Activated CD4-positive, alpha-beta memory T cell treated with anti-CD3 and anti-CD28 coated beads, Interleukin-2, amount 10 ng/mL, durations not matched to agents 7 days and 5 days (primary cell): ENCODE measurements at regions not wholly inside any gene's neighbourhood (a gene's known extent, or its start where the extent isn't known, plus 50 kb on each side); places are given as distances from the start of the nearest gene placed in this dataset.

Source experiments
- CTCF ChIA-PET: fragments of 350-600 bp; sonication (Branson Sonifier 250); formaldehyde crosslinking; loops from one replicate; lab custom pipeline; 2021; ENCODE audit warnings: antibody characterized with exemption, inconsistent platforms; lab: Charles Lee
- POLR2A ChIA-PET: fragments of 350-600 bp; sonication (Branson Sonifier 250); formaldehyde crosslinking; loops from one replicate; lab custom pipeline; 2021; ENCODE audit warnings: antibody characterized with exemption; lab: Charles Lee
- DNase-seq: peaks from one replicate; pipeline ENCODE4 v3.0.0-alpha.2; 2020
- H3K27ac Mint-ChIP-seq: one replicate; pipeline ENCODE4 v1.8.0; 2021; ENCODE audit warnings: mild to moderate bottlenecking, mixed read lengths
- H3K27me3 Mint-ChIP-seq: one replicate; pipeline ENCODE4 v1.8.0; 2021; ENCODE audit warnings: mixed read lengths
- H3K36me3 Mint-ChIP-seq: one replicate; pipeline ENCODE4 v1.8.0; 2021; ENCODE audit warnings: low read depth, mixed read lengths
- H3K4me1 Mint-ChIP-seq: one replicate; pipeline ENCODE4 v1.8.0; 2021; ENCODE audit warnings: mixed read lengths
- H3K4me3 Mint-ChIP-seq: one replicate; pipeline ENCODE4 v1.8.0; 2021; ENCODE audit warnings: mild to moderate bottlenecking, mixed read lengths
- H3K9me3 Mint-ChIP-seq: one replicate; pipeline ENCODE4 v1.8.0; 2021; ENCODE audit warnings: mixed read lengths

DNA sequence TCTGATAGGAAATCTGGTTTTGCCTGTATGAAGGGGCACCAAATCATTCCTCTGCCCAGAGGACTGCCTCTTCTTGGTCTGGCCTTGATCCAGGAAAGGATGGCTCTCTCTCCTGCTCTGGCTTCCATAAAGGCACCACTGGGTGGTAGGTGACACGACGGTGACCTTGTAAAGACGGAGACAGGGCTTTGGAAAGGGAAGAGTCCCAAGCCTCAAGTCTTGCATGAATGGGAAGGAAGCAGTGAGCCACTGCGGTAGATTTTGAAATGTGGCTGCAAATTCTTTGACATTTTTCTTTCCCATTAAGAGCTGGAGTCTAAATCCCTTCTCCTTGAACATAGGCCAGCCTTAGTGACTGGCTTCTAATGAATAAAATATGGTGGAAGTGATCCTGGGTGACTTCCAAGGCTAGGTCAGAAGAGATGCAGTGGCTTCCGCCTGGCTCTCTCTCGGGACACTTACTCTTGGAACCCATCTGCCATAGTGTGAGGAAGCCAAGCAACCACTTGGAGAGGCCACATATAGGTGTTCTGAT is 347.4 kb downstream of the BCOR start:
- H3K4me3 Mint-ChIP-seq, result no peak overlapping the region
- no peaks in the 10 kb centered on the region for H3K9me3 Mint-ChIP-seq
- H3K27me3 Mint-ChIP-seq, result no peaks in the 10 kb centered on the region
- no peaks in the 10 kb centered on the region for H3K36me3 Mint-ChIP-seq
- ChIA-PET POLR2A (no interaction called here), CTCF (no interaction called here)
- no peak for DNase-seq
- H3K4me1 Mint-ChIP-seq, result peaks cover 2% of the 10 kb centered on the region
- no peak overlapping the region for H3K27ac Mint-ChIP-seq

DNA sequence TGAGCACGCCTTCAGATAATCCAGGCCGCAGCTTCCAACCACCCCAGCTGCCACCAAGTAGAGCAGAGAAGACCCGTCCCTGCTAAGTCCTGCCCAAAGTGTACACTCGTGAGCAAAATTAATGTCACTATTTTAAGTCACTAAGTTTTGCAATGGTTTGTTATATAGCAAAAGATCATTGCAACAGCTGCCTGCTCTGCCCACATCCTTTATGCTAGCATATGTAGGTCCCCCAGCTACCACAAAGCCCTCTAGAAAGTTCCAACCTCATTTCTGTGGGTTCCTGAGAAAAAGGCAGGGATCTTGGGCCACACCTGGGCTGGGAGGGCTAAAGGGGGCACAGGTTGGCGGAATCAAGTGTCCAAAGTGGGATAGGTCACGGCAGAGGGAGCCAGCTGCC is 346.9 kb downstream of the BCOR start:
- POLR2A ChIA-PET, result no interaction called here
- Mint-ChIP-seq H3K9me3 (no peaks in the 10 kb centered on the region), H3K27ac (no peak overlapping the region), H3K4me3 (no peak overlapping the region), H3K27me3 (no peaks in the 10 kb centered on the region), H3K36me3 (no peaks in the 10 kb centered on the region), H3K4me1 (peaks cover 2% of the 10 kb centered on the region)
- no peak for DNase-seq
- CTCF ChIA-PET, result no interaction called here

DNA sequence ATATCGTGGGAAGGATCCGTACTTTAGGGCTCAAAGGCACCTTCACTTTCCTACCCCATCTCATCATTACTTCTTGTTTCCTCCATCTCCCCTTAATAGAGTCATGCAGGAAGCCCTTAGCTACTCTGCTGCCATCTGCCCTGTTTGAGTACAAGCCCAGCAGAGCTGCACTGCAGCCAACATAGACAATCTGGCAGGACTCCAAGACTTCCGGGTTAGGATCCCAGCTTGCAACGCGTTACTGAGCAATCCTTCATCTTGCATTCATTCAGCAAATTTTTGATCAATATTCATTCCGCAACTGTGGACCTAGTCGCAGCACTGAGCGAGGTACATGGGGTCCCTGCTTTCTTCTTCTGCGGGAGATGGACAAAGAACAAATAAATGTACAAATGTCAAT is 344.9 kb downstream of the BCOR start:
- Mint-ChIP-seq H3K36me3 (no peaks in the 10 kb centered on the region), H3K9me3 (no peaks in the 10 kb centered on the region), H3K27ac (no peak overlapping the region), H3K4me3 (no peak overlapping the region), H3K27me3 (no peaks in the 10 kb centered on the region), H3K4me1 (peaks cover 2% of the 10 kb centered on the region)
- no peak for DNase-seq
- POLR2A ChIA-PET, result no interaction called here
- CTCF ChIA-PET, result no interaction called here

DNA sequence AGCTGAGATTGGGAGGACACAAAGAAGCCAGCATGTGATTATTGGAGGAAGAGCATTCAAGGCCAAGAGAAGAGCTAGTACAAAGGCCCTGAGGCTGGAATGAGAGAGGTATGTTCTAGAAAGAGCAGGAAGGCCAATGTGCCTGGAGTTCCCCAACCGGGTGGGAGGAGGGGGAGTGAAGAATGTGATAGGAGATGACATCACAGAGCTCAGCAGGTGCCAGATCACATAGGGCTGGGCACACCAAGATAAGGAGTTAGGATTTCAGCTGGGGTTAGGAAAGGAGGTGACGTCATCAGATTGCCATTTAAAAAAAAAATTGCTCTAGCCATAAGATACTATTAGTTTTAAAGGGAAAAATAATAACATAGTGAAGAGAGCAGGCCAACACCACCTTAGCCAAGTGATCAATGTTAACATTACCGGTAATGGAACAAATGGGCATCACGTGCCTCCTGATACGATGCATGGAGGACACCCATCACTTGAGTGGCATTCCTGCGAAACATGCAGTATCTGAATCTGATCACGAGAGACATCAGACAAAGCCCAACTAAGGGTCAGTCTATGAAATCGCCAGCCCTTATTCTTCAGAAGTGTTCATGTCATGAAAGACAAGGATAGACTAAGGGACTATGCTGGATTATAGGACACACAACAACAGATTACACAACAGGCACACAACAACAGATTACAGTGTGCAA is 344.3 kb downstream of the BCOR start:
- Mint-ChIP-seq H3K27me3 (no peaks in the 10 kb centered on the region), H3K9me3 (no peaks in the 10 kb centered on the region), H3K4me1 (peaks cover 2% of the 10 kb centered on the region), H3K27ac (no peak overlapping the region), H3K4me3 (no peak overlapping the region), H3K36me3 (no peaks in the 10 kb centered on the region)
- no peak for DNase-seq
- ChIA-PET POLR2A (no interaction called here), CTCF (no interaction called here)

DNA sequence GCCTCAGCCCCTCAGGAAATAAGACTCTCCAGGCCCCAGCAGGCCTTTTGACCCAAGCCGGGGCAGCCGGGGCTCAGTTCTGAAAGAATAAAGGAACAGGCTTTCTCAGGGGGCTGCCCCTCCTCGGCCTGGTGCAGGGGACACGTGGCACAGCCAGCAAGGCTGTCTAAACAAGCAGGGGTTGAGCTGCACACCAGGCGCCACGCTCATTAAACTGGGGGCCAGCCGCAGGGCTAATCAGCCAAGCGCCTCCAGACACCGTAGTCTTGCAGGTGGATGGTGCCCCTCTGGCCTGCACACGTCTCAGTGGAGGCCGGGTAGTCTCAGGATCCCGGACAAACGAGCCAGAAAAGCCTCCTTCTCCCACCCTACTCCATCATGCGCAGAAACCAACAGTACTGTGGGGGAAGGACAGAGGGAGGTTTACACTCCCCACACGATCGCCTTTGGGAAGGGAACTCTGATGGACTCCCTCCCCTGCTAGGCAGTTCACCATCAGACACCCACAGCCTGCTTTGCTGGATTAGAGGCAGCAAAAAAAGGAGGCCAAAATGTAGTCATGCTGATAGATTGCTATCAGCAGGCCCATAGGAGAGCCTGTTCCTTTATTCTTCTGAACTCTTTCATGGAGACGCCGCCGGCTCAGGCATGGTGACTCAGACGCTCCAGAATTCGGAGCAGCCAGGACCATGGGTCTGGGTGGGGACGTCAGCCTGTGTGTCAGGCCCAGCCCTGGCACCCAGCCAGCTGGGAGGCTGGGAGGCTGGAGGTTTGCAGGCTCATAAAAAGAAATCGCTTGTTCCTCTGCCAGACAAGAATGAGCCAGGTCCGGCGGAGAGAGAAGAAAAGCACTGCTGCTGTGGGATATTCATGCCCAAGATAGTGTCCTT is 342.4 kb downstream of the BCOR start:
- ChIA-PET POLR2A (no interaction called here), CTCF (no interaction called here)
- Mint-ChIP-seq H3K27ac (no peak overlapping the region), H3K4me1 (peaks cover 2% of the 10 kb centered on the region), H3K4me3 (no peak overlapping the region), H3K27me3 (no peaks in the 10 kb centered on the region), H3K9me3 (no peaks in the 10 kb centered on the region), H3K36me3 (no peaks in the 10 kb centered on the region)
- no peak for DNase-seq

DNA sequence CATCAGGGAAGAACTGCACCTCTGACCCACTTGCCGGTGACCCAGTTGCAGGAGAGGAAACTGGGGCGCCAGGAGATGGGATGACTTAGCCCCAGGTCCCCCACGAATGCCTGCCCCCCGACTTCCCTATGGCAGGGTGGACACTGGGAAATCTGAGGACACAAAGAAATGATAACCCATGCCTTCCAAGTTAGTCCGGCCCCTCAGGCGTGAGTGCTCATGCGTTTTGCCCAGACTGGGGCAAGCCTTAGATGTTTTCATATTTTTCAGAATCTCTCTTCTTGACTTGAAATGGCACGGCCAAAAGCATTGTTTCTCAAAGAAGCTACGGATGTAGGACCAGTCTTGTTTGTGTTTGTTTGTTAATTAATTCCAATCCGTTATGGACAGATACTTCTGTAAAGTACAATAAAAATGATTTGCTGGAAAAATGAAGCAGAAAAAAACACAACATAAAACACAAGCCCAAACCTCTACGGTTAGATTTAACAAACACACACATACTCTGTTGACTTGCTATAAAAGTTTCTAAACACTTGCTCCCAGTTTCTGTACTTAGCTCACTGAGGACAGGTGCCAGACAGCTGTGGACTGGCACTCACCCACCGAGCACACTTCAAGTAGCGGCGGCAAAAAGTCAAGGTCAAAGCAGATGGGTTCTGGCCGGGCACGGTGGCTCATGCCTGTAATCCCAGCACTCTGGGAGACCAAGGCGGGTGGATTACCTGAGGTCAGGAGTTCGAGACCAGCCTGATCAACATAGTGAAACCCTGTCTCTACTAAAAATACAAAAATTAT is 341.5 kb downstream of the BCOR start:
- ChIA-PET POLR2A (no interaction called here), CTCF (no interaction called here)
- no peaks in the 10 kb centered on the region for H3K36me3 Mint-ChIP-seq
- peaks cover 2% of the 10 kb centered on the region for H3K4me1 Mint-ChIP-seq
- no peak overlapping the region for H3K27ac Mint-ChIP-seq
- no peak overlapping the region for H3K4me3 Mint-ChIP-seq
- no peak for DNase-seq
- H3K27me3 Mint-ChIP-seq, result no peaks in the 10 kb centered on the region
- no peaks in the 10 kb centered on the region for H3K9me3 Mint-ChIP-seq

DNA sequence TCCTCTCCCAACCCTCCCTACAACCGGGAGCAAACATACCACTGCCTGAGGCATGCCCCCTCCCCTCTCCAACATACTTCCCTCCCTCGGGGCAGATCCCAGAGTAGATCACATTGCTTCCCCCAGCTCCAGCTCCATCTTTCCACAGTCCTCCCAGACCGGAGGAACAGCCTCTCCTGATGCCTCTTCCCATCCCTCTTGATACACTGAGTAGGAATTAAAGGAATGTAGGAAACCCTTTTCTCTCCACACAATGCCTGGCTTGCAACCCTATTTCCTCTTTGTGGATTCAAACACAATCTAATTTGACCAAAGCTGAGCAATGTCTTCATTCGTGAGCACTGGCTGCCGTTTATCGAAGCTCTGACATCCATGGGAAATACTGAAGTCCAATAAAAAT is 339.8 kb downstream of the BCOR start:
- Mint-ChIP-seq H3K36me3 (no peaks in the 10 kb centered on the region), H3K4me3 (no peak overlapping the region), H3K27me3 (no peaks in the 10 kb centered on the region), H3K4me1 (peaks cover 2% of the 10 kb centered on the region), H3K9me3 (no peaks in the 10 kb centered on the region), H3K27ac (no peak overlapping the region)
- POLR2A ChIA-PET, result no interaction called here
- DNase-seq, result no peak
- CTCF ChIA-PET, result no interaction called here

DNA sequence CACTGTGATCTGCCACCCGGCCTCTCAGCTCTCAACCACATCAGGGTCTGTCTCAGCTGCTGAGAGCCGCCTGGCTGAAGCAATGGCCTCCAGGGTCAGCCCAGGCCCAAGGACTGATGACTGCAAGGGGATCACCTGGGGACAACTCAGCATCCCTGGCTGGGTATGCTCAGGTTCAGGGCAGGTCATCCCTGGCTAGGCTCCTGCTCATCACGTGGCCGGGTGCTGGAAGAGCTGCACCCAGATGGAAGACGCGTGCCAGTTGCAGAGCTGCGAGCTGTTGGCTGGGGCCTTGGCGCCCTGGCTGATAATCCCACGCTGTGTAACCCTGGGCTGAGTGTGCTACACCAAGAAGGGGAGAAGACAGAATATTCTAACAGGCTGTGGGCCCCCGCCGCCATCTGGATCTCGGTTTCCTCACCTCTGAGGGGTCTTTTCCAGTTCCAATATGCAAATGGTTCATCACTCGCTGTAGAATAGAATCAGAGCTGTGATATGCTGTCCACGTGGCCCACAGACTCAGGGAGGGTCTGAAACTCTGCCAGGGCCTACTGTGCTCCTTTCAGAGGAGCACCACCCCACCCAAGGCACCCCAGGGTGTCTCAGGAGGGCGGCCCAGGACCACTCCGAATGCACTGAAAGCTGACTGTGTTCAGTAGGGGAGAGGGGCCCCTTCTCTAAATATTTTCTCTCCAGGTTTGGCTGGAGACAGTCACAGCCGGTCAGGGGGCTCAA is 338.8 kb downstream of the BCOR start:
- no peaks in the 10 kb centered on the region for H3K9me3 Mint-ChIP-seq
- no peak overlapping the region for H3K4me3 Mint-ChIP-seq
- no peak overlapping the region for H3K27ac Mint-ChIP-seq
- H3K27me3 Mint-ChIP-seq, result no peaks in the 10 kb centered on the region
- ChIA-PET POLR2A (no interaction called here), CTCF (no interaction called here)
- H3K4me1 Mint-ChIP-seq, result peaks cover 2% of the 10 kb centered on the region
- H3K36me3 Mint-ChIP-seq, result no peaks in the 10 kb centered on the region
- DNase-seq, result no peak

DNA sequence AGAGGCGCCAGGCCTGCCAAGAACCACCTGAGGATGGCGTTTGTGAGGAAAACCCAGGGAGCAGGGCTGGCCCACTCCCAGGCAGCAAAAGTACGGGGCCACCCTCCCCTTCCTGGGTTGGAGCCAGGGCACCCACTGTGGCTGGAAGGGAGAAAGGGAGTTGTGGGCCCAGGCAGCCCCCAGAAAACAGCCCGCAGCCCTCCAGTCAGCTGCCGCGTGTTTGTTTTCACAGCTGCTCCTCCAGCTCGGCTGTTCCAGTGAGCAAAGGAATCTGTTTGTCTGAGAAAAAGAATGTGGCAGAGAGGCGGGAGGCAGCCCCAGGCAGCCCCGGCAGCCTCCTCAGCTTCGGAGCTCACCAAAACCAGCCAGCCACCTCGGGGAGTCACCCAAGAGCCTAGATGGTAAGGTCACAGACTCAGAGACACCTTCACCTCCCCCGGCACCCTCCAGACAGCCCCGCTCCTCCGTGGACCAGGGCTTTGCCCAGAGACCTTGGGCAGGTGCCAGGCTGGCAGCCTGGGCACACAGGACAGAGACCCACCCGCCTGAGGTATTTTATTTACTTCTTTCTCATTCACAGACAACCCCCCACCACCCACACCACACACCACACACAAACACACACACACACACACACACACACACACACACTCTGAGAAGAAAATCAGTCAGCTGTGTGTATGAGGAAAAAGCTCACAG is 338.1 kb downstream of the BCOR start:
- DNase-seq, result no peak
- Mint-ChIP-seq H3K4me3 (no peak overlapping the region), H3K36me3 (no peaks in the 10 kb centered on the region), H3K27ac (no peak overlapping the region), H3K4me1 (peaks cover 2% of the 10 kb centered on the region), H3K9me3 (no peaks in the 10 kb centered on the region), H3K27me3 (no peaks in the 10 kb centered on the region)
- CTCF ChIA-PET, result no interaction called here
- POLR2A ChIA-PET, result no interaction called here

DNA sequence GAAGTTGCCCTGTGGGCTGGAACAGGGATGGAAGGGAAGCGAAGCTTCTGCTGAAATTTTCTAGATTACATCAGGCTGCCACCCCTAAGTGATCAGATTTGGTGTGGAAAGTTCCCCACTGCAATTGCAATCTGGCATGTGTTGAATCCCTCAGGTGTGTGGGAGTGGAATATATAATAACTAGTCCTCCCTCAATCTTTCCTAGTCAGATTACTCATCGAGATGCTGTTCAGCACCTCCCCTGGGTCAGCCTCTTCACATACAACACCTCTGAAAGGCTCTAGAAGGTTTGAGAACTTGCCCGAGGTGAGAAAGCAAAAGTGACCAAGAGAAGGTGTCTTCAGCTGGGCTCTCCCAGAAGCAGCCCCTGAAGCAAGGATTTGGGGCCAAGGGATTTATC is 336.8 kb downstream of the BCOR start:
- POLR2A ChIA-PET, result no interaction called here

DNA sequence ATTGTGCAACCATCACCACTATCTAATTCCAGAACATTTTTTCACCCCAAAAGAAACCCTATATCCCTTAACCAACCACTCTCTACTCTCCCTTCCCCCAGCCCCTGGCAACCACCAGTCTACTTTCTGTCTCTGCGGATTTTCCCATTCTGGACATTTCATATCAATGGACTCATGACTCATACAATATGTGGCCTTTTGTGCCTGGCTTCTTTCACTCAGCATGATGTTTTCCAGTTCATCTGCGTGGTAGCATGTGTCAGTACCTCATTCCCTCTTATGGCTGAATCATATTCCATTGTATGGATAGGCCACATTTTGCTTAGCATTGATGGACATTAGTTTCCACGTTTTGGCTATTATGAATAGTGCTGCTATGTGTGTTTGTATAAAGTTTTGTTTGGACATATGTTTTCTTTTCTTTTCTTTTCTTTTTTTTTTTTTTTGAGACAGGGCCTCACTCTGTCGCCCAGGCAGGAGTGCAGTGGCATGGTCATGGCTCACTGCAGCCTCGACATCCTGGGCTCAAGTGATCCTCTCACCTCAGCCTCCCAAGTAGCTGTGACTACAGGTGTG is 335.4 kb downstream of the BCOR start:
- peaks cover 16% of the 10 kb centered on the region for H3K4me1 Mint-ChIP-seq
- H3K4me3 Mint-ChIP-seq, result no peak overlapping the region
- H3K27ac Mint-ChIP-seq, result no peak overlapping the region

More for the DNA sequence above, 336.8 kb downstream of the BCOR start:
- H3K27me3 Mint-ChIP-seq, result no peaks in the 10 kb centered on the region
- H3K36me3 Mint-ChIP-seq, result no peaks in the 10 kb centered on the region
- CTCF ChIA-PET, result no interaction called here
- no peak overlapping the region for H3K27ac Mint-ChIP-seq
- H3K4me3 Mint-ChIP-seq, result no peak overlapping the region
- peaks cover 8% of the 10 kb centered on the region for H3K4me1 Mint-ChIP-seq
- no peak for DNase-seq
- no peaks in the 10 kb centered on the region for H3K9me3 Mint-ChIP-seq

DNA sequence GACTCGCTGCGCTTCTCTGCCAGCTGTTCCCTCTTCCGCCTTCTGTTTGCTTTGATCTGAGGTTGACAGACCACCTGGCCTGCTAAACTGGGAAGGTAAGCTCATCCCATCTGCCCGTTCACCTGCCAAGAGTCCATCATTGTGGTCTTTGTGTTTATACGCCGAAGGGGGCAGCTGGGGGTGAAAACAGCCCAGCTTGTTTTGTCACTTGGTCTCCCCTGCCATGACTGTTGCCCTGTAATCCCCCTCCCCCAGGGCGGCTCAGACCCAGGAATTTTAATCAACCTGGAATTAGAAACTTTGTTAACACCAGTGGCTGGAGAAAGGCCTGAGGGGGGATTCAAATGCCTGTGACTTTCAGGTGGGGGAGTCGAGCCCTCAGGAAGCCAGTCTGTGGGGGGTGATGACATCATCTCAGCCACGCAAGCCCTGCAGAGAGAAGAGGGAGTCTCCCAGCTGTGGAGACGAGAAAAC is 333.3 kb downstream of the BCOR start:
- peaks cover 16% of the 10 kb centered on the region for H3K4me1 Mint-ChIP-seq
- H3K36me3 Mint-ChIP-seq, result no peaks in the 10 kb centered on the region
- CTCF ChIA-PET, result interaction anchor here (1.0 kb wide), 1 partner anchor 33 kb away, joined by 3 read pairs; no protein-coding TSS in a partner anchor
- DNase-seq, result no peak
- no peak overlapping the region for H3K27ac Mint-ChIP-seq
- no peaks in the 10 kb centered on the region for H3K27me3 Mint-ChIP-seq
- no peaks in the 10 kb centered on the region for H3K9me3 Mint-ChIP-seq
- POLR2A ChIA-PET, result no interaction called here
- no peak overlapping the region for H3K4me3 Mint-ChIP-seq

More for the DNA sequence above, 335.4 kb downstream of the BCOR start:
- CTCF ChIA-PET, result no interaction called here
- H3K36me3 Mint-ChIP-seq, result no peaks in the 10 kb centered on the region
- no peaks in the 10 kb centered on the region for H3K9me3 Mint-ChIP-seq
- POLR2A ChIA-PET, result no interaction called here
- no peak for DNase-seq
- no peaks in the 10 kb centered on the region for H3K27me3 Mint-ChIP-seq
